Esophagus muscularis mucosa (tissue), 4 donors: ENCODE measurements at regions not wholly inside any gene's neighbourhood (a gene's known extent, or its start where the extent isn't known, plus 50 kb on each side); places are given as distances from the start of the nearest gene placed in this dataset.

ENCODE experiments used
- CTCF ChIP-seq, 3 experiments: fragments of 200-600 bp in 2 of 3; fragments of 450-650 bp in 1 of 3; sonication (generic) in 2 of 3; IDR thresholded peaks; one replicate each; pipeline ENCODE4 v1.5.1; 2017 to 2019; ENCODE audit warnings: antibody characterized with exemption in 3 of 3, mild to moderate bottlenecking in 2 of 3, moderate library complexity in 1 of 3
- EP300 ChIP-seq: sonication (generic); formaldehyde crosslinking; IDR thresholded peaks from one replicate; pipeline ENCODE4 v1.6.1; 2017; ENCODE audit warnings: antibody characterized with exemption
- POLR2A ChIP-seq: fragments of 450-650 bp; IDR thresholded peaks from one replicate; pipeline ENCODE4 v1.6.1; 2017; ENCODE audit warnings: antibody characterized with exemption, moderate library complexity, mild to moderate bottlenecking, low read depth
- POLR2AphosphoS5 ChIP-seq, 2 donors: sonication (generic); formaldehyde crosslinking; IDR thresholded peaks; one replicate each; pipeline ENCODE4 v1.6.1; 2017; ENCODE audit warnings: antibody characterized with exemption in 2 of 2

DNA sequence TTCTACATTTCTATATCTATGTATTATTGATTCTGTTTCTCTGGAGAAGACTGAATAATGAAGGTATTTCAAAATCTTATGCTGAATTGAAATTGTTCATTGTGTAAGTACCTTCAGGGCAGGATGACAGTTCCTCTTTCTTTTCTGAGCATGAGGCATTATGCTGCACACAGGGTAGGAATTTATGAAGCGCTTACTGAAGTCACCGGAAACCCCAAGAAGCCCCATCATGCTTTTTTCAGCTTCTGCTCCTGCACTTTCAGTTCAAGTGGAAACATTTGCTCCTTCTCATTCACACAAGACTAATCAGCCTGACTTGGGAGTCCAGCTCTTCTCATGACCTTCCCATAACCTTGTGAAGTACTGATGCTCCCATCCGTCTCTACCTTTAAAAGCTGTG is 314.7 kb upstream of the SORL1-AS1 start:
- no peak for TF ChIP-seq CTCF (IDR thresholded peaks at IDR 0.05)
- TF ChIP-seq EP300: no peak
- no peak for TF ChIP-seq POLR2AphosphoS5 (IDR thresholded peaks at IDR 0.05)
- no peak for TF ChIP-seq POLR2A
